H1 (cell line): ENCODE measurements at regions not wholly inside any gene's neighbourhood (a gene's known extent, or its start where the extent isn't known, plus 50 kb on each side); places are given as distances from the start of the nearest gene placed in this dataset.

Source experiments
- CTBP2 ChIP-seq: IDR thresholded peaks from 2 replicates; pipeline ENCODE4 v1.7.0; 2011; ENCODE audit warnings: borderline replicate concordance, mild to moderate bottlenecking, moderate library complexity, mixed read lengths, low read length; ENCODE audit not compliant: insufficient read depth, insufficient read length
- JUND ChIP-seq: IDR thresholded peaks from 2 replicates; pipeline ENCODE4 v1.6.1; 2011; ENCODE audit warnings: mild to moderate bottlenecking, improper control_type of control experiment, low read length
- NANOG ChIP-seq: IDR thresholded peaks from 2 replicates; pipeline ENCODE4 v1.6.1; 2011; ENCODE audit warnings: low read length, low read depth, mild to moderate bottlenecking, inconsistent platforms; ENCODE audit not compliant: insufficient read depth, poor library complexity, severe bottlenecking

DNA sequence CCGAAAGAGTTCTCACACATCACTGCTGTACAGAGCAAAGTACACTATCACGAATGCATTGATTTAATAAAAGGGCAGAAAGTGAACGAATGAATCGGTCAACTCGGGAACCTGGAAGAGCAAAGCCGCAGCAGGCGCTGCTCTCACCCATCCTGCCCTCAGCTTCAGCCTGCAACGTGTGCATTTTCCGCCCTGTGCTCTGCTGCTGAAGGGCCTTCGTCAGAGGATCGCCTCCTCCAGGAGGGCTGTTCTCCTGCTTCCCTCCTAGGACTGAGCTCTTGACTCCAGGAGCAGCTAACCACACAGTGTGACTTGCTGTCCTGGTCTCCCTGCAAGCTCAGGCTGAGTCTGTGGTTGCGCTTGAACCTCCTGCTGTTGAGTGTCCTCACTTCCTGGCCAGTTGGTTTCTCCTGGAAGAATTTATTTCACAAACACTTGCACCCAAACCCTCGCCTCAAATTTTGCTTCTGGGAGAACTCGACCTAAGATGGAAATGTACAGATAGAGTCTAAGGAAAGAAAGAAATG lies 473.0 kb upstream of the KLF6 start (continued):
- TF ChIP-seq NANOG (no peak), CTBP2 (no peak), JUND (no peak)
- TF ChIP-seq, all 59 proteins: peak for 0
